ENCODE measurements at regions not wholly inside any gene's neighbourhood (a gene's known extent, or its start where the extent isn't known, plus 50 kb on each side); places are given as distances from the start of the nearest gene placed in this dataset.
A peak's percentile ranks its signal among the peaks of the same experiment; 100 is the strongest.

GRCh38 chr12:59084511-59085375, 164.4 kb upstream of the LRIG3 start:
- Histone ChIP-seq H3K4me2 (peak overlapping the region; percentile 3), H3K9me2 (replicated peaks; ENCODE audit: insufficient read depth) (no peaks in the 10 kb centered on the region), H4K20me1 (ENCODE audit: insufficient read depth, poor library complexity, severe bottlenecking) (no peaks in the 10 kb centered on the region), H3K27ac (peak overlapping the region; percentile 71), H3K79me2 (no peaks in the 10 kb centered on the region), H3K27me3 (no peaks in the 10 kb centered on the region), H3K4me1 (ENCODE audit: insufficient read depth) (peaks cover 27% of the 10 kb centered on the region), H3K4me3 (no peak overlapping the region), H3K9me3 (ENCODE audit: low read depth) (no peaks in the 10 kb centered on the region), H3K36me3 (replicated peaks; ENCODE audit: insufficient read depth, low read depth) (no peaks in the 10 kb centered on the region), H2AFZ (peak overlapping the region; percentile 65)
- WGBS (ENCODE audit: low lambda C conversion rate, missing lambda C conversion rate) = 43% methylated on average over 12 of the region's 12 CpGs
- DNase-seq (ENCODE audit: low spot score) = peak; percentile 11
- TF ChIP-seq EZH2 (IDR thresholded peaks at IDR 0.05; ENCODE audit: borderline replicate concordance) (no peak), EZH2phosphoT487 (IDR thresholded peaks at IDR 0.05; ENCODE audit: low read depth, severe bottlenecking, unreplicated experiment) (no peak), CTCF (IDR thresholded peaks at IDR 0.05; ENCODE audit: poor library complexity) (no peak)

GRCh38 chr12:59082952-59083351, 162.6 kb upstream of the LRIG3 start:
- Histone ChIP-seq H3K27ac (no peak overlapping the region), H3K9me2 (replicated peaks; ENCODE audit: insufficient read depth) (no peaks in the 10 kb centered on the region), H3K4me2 (no peak overlapping the region), H3K4me1 (ENCODE audit: insufficient read depth) (peaks cover 33% of the 10 kb centered on the region), H3K27me3 (no peaks in the 10 kb centered on the region), H3K4me3 (no peak overlapping the region), H4K20me1 (ENCODE audit: insufficient read depth, poor library complexity, severe bottlenecking) (no peaks in the 10 kb centered on the region), H3K36me3 (replicated peaks; ENCODE audit: insufficient read depth, low read depth) (no peaks in the 10 kb centered on the region), H3K9me3 (ENCODE audit: low read depth) (no peaks in the 10 kb centered on the region), H3K79me2 (no peaks in the 10 kb centered on the region), H2AFZ (no peak overlapping the region)
- no peak for DNase-seq (ENCODE audit: low spot score)
- TF ChIP-seq EZH2 (IDR thresholded peaks at IDR 0.05; ENCODE audit: borderline replicate concordance) (no peak), CTCF (IDR thresholded peaks at IDR 0.05; ENCODE audit: poor library complexity) (no peak), EZH2phosphoT487 (IDR thresholded peaks at IDR 0.05; ENCODE audit: low read depth, severe bottlenecking, unreplicated experiment) (no peak)
- WGBS (ENCODE audit: low lambda C conversion rate, missing lambda C conversion rate) = 81% methylated on average over 3 of the region's 3 CpGs

GRCh38 chr12:59080101-59080500, 159.8 kb upstream of the LRIG3 start:
- Histone ChIP-seq H3K9me2 (replicated peaks; ENCODE audit: insufficient read depth) (no peaks in the 10 kb centered on the region), H4K20me1 (ENCODE audit: insufficient read depth, poor library complexity, severe bottlenecking) (no peaks in the 10 kb centered on the region), H3K4me2 (no peak overlapping the region), H3K4me3 (no peak overlapping the region), H2AFZ (no peak overlapping the region), H3K27ac (no peak overlapping the region), H3K4me1 (ENCODE audit: insufficient read depth) (peaks cover 40% of the 10 kb centered on the region), H3K79me2 (no peaks in the 10 kb centered on the region), H3K9me3 (ENCODE audit: low read depth) (no peaks in the 10 kb centered on the region), H3K36me3 (replicated peaks; ENCODE audit: insufficient read depth, low read depth) (no peaks in the 10 kb centered on the region), H3K27me3 (no peaks in the 10 kb centered on the region)
- TF ChIP-seq EZH2phosphoT487 (IDR thresholded peaks at IDR 0.05; ENCODE audit: low read depth, severe bottlenecking, unreplicated experiment) = no peak
- TF ChIP-seq EZH2 (IDR thresholded peaks at IDR 0.05; ENCODE audit: borderline replicate concordance) = no peak
- no peak for TF ChIP-seq CTCF (IDR thresholded peaks at IDR 0.05; ENCODE audit: poor library complexity)
- 100% methylated on average over 1 of the region's 1 CpG for WGBS (ENCODE audit: low lambda C conversion rate, missing lambda C conversion rate)
- no peak for DNase-seq (ENCODE audit: low spot score)

Measured in hepatocyte (in vitro differentiated cells).